ENCODE measurements at regions not wholly inside any gene's neighbourhood (a gene's known extent, or its start where the extent isn't known, plus 50 kb on each side); places are given as distances from the start of the nearest gene placed in this dataset.
"Not testable (repeated sequence)": the region's sequence is repeated elsewhere in the genome, so short reads cannot be mapped to it uniquely, and the experiment has no call there.

DNA sequence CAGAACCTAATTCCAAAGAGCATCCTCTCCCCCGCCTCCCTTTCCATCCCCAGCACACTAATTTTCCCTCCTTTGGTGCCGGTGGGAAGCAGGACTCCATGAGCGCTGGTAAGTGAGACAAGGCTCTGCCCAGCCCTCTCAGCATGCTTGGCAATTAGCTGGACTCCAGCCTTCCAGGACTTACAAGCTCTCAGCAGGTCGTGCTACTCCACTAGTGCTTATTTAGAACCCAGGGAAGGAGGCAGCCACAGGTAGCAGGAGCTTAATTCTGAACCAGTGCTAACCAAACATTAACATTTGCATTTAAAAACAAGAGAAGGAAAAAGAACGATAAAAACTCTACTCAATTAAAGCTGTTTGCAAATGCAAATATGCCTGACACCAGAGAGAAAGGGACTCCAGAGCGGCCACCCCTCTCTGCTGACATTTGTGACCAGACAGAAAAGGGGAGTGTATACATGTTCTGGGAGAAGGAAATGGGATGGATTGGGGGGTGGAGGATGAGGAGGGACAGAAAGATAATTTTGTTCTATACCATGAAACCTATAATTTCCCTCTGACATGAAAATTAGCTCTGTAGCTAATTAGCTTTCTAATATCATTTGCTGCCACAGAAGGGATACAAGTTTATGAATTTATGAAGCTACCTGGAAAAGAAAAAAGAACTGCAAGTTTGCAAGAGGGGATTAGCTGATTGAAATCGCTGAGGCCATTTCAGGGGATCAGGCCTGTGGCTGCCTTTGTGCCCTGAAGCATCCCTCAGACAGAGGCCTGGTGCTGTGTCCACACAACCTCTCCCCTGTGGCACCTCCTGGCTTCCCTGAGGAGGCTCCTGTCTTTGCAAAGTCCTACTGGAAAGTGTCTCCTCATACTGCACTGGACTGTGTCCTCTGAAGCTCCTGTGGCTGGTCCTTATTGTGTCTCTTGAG lies 266.3 kb downstream of the SEC61B start:
- no peak for DNase-seq (ENCODE audit: low read depth)
- H3K4me3 ChIP-seq (ENCODE audit: low read length): no peak overlapping the region
- TF ChIP-seq CTCF (conservative IDR thresholded peaks at IDR 0.05; ENCODE audit: low read length): no peak

DNA sequence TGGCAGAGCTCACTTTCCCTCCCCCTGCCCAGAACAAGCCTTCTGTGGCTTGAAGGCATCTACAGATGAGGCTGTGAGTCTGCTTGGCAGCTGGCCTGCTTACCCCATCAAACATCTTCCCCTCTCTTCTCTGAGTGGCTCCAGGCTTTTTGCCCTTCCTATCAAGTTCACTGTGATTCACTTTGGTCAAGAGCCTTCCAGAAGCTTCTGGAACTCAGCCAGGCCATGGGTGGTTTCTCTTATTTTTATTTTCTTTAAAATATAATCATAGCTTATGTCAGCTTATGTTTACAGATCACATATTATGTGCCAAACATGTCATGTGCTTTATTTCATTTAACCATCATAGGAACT lies 267.0 kb downstream of the SEC61B start:
- H3K4me3 ChIP-seq (ENCODE audit: low read length): no peak overlapping the region
- peak; percentile 83 for DNase-seq (ENCODE audit: low read depth)
- no peak for TF ChIP-seq CTCF (conservative IDR thresholded peaks at IDR 0.05; ENCODE audit: low read length)

DNA sequence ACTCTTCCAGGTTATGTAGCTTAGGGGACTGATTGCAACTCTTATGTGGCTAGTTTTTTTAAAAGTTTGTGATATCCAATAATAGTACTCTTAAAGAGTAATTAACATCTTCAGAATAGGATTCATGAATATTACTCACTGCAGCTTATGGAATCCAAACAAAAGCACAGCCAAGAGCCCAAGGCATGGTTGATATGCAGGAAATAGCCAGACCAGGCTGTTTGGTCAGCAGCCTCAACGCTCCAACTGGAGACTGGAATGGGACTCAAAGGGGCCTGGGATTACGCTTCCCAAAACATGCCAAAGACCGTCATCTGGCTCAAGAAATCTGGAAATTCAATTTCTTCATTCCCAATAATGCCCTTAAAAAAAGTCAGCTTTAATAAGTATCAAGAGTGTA lies 268.6 kb downstream of the SEC61B start:
- TF ChIP-seq CTCF (conservative IDR thresholded peaks at IDR 0.05; ENCODE audit: low read length): no peak
- H3K4me3 ChIP-seq (ENCODE audit: low read length): no peak overlapping the region

GRCh38 chr9:99491408-99492158 lies 269.5 kb downstream of the SEC61B start:
- no peak for TF ChIP-seq CTCF (conservative IDR thresholded peaks at IDR 0.05; ENCODE audit: low read length)
- peak; percentile 67 for DNase-seq (ENCODE audit: low read depth)
- no peak overlapping the region for H3K4me3 ChIP-seq (ENCODE audit: low read length)

More for the DNA sequence above, 268.6 kb downstream of the SEC61B start:
- peak; percentile 66 for DNase-seq (ENCODE audit: low read depth)

- no peak for TF ChIP-seq CTCF (conservative IDR thresholded peaks at IDR 0.05; ENCODE audit: low read length)
Measured at GRCh38 chr9:99497641-99498040, 275.6 kb downstream of the SEC61B start.

DNA sequence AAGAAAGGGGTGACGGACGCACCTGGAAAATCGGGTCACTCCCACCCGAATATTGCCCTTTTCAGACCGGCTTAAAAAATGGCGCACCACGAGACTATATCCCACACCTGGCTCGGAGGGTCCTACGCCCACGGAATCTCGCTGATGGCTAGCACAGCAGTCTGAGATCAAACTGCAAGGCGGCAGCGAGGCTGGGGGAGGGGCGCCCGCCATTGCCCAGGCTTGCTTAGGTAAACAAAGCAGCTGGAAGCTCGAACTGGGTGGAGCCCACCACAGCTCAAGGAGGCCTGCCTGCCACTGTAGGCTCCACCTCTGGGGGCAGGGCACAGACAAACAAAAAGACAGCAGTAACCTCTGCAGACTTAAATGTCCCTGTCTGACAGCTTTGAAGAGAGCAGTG lies 276.9 kb downstream of the SEC61B start:
- H3K4me3 ChIP-seq (ENCODE audit: low read length); DNase-seq (ENCODE audit: low read depth): not testable (repeated sequence)

More at GRCh38 chr9:99497641-99498040, 275.6 kb downstream of the SEC61B start:
- H3K4me3 ChIP-seq (ENCODE audit: low read length): no peak overlapping the region
- DNase-seq (ENCODE audit: low read depth): no peak

DNA sequence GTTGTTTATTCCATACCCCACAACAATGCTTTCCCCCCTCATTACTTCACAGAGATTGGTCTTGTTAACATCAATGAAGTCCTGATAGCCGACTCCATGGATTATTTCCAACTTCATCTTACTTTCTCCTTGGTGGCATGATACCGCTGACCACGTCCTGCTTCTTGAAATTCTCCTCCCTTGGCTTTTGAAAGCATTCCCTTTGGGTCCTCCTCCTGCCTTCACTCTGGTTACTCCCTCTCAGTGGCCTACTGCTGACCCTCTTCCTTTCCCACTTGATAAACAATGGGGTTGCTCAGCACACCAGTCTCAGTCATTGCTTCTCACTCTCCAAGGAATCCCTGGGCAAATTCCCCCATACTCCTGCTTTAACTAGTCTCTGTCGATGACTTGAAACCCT lies 283.9 kb downstream of the SEC61B start:
- no peak overlapping the region for H3K4me3 ChIP-seq (ENCODE audit: low read length)
- TF ChIP-seq CTCF (conservative IDR thresholded peaks at IDR 0.05; ENCODE audit: low read length): no peak
- DNase-seq (ENCODE audit: low read depth): no peak

All from AG10803 (cell line).